ENCODE measurements at regions not wholly inside any gene's neighbourhood (a gene's known extent, or its start where the extent isn't known, plus 50 kb on each side); places are given as distances from the start of the nearest gene placed in this dataset.
A peak's percentile ranks its signal among the peaks of the same experiment; 100 is the strongest.
"Not testable (repeated sequence)": the region's sequence is repeated elsewhere in the genome, so short reads cannot be mapped to it uniquely, and the experiment has no call there.

DNA sequence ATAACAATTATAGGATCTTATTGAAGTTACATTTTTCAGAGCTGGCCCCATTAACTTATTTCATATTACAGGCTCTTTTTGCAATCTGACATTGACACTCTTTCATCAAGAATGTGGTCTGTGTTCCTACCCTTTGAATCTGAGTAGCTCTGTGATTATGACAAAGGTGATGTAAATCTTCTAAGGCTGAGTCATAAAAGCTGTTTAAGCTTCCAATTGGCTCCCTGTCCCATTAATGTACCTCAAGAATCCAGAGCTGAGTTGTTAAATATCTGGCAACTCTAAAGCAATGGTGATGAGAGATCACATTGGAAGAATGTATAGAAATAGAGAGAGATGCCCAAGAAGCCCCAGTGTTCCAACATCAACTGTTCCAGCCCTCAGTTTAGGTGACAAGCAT, 178.5 kb upstream of the DEPDC1 start:
- peak; percentile 21 for DNase-seq (ENCODE audit: low spot score)

DNA sequence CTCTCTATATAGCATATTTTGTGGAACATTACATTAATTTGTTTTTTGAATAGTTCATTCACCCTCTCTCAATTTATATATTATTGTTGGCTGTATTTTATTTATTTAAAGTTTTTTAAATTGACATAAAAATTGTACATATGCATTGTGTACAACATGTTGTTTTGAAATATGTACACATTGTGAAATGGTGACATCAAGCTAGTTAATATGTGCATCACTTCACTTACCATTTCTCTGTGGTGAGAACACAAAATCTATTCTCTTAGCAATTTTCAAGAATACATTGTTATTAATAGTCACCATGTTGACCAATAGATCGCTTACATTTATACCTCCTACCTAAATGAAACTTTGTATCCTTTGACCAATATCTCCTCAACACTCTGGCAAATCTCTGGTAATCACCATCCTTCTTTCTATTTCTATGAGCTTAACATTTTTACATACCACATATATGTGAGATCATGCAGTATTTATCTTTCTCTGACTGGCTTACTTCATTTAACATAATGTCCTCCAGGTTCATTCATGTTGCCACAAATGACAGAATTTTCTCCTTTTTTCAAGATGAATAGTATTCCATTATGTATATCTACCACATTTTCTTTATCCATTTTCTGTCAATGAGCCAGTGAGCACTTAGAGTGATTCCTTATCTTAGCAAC, 180.9 kb upstream of the DEPDC1 start:
- no peak for DNase-seq (ENCODE audit: low spot score)

- DNase-seq (ENCODE audit: low spot score) = no peak
These were observed 199.3 kb upstream of the DEPDC1 start for GRCh38 chr1:68696221-68696620.

- DNase-seq (ENCODE audit: low spot score) = no peak
These were observed 207.1 kb upstream of the DEPDC1 start for GRCh38 chr1:68703921-68704354.

GRCh38 chr1:68704800-68705443, 208.0 kb upstream of the DEPDC1 start:
- no peak for DNase-seq (ENCODE audit: low spot score)

DNA sequence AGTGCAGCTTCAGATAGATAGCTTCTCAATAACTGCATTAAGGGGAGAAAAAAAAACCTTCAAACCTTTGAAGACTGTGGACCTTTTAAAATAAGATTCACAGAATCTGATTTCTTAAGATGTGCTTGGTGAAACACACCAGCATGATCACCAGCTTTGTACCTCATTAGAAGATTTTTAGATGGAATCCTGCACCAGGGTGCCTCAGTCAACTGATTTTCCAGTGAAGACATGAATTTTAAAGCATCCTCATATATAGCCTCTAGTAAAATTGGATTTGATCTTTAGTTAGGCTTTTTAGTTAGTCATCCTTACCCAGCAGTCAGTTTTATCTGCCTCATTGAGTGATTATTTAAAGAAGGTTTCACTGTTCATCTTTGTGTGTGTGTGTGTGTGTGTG, 208.6 kb upstream of the DEPDC1 start:
- DNase-seq (ENCODE audit: low spot score) = no peak

DNA sequence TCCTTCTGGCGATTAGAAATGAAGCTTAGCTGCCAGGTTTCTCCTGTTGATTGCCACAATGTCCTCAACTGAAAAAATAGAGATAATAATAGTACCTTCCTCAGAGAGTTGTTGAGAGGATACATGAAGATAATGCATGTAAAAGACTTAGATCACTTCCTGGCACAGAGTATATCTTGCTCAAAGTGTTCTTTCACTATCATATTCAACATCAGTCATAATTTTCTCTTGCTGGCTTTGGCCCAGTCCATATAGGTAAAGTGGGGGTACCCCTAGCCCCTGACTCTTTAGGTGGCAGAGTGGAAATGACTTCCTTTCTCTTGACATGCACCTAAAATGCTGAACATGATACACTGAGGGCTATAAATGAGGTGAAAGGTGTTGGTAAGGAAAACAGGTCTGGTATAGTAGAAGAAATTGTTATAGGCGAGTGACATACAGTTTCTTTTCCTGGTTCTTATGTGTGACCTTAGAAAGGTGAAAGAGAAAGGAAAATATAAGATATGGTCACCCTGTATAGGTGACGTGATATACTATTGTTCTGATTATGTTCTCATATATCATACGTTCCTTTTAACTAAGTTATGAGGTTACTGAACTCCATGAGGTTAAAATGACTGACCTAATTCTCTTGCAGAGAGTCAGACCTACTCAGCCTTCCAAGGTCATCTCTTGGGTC, 209.9 kb upstream of the DEPDC1 start:
- DNase-seq (ENCODE audit: low spot score) = no peak

DNA sequence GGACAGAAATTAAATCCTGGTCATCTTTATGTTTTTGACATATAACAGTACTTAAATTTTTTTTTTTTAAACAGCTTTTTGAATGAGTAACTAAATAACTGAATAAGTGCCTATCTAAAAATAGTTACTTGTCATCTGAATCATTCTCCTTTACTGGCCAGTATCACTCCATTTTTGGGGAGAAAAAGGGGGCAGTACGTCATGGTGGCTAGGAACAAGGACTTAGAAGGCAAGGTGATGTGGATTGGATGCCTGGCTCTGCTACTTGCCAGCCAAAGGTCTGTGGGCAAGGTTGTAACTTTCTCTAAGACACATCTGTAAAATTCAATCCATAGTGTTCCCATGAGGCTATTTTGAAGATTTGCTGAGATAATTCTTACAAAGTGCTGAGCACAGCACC, 220.4 kb upstream of the DEPDC1 start:
- no peak for DNase-seq (ENCODE audit: low spot score)

DNA sequence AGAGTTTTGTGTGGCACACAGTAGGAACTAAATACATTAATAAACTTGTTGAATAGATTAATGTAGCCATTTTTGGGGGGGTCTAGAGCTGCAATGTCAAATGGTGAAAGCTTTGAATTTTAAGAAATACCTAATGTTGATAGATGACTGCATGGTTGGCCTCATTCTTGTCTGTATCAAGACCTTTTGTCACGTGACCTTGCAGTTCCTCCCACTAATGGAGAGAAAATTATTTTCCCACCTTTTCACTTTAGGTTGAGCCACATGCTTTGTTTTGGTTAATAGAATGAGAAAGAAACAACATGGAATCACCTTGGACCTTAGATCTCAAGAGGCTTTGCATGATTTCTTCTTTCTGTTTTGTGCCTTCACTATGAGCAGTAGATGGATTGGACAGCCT, 223.6 kb upstream of the DEPDC1 start:
- DNase-seq (ENCODE audit: low spot score) = no peak

GRCh38 chr1:68723791-68724190, 226.9 kb upstream of the DEPDC1 start:
- no peak for DNase-seq (ENCODE audit: low spot score)

DNA sequence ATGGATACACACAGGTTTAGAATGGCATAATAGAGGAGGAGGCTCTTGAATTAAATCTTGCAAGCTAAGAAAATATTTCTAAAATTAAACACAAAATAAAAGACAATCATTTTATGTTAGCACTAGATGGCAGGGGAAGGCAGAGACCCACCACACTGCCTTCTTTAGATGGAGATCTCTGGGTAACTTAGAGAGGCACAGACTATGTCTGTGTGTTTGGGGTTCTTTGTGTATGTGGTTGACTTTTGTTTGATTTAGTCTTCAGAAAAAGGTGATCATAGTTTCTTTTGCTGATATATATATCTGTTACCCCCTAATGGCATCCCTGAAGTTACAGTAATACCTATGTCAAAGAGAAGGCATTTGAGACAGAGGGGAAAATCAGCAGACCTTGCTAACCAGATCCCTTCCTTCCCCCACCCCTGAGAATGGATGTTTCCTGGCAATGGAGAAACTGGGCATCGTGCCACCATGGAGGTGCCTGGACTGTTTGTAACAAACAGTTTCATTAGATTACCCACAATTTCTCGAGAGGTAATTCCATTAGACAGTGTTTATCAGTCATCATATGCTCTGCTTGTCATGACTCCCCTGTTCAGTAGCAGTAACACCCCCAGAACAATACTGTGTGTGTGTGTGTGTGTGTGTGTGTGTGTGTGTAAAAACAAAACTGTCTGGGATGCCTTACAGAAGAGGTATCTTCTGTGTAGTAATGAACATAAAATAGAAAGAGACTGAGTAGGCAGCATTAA, 228.3 kb upstream of the DEPDC1 start:
- DNase-seq (ENCODE audit: low spot score) = no peak

DNA sequence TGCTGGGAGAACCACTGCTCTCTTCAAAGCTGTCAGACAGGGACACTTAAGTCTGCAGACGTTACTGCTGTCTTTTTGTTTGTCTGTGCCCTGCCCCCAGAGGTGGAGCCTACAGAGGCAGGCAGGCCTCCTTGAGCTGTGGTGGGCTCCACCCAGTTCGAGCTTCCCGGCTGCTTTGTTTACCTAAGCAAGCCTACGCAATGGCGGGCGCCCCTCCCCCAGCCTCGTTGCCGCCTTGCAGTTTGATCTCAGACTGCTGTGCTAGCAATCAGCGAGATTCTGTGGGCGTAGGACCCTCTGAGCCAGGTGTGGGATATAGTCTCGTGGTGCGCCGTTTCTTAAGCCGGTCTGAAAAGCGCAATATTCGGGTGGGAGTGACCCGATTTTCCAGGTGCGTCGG, 242.6 kb upstream of the DEPDC1 start:
- DNase-seq (ENCODE audit: low spot score) = not testable (repeated sequence)

- no peak for DNase-seq (ENCODE audit: low spot score)
These were observed 248.1 kb upstream of the DEPDC1 start for GRCh38 chr1:68745011-68745410.

GRCh38 chr1:68745451-68745850, 248.6 kb upstream of the DEPDC1 start:
- DNase-seq (ENCODE audit: low spot score) = no peak

DNA sequence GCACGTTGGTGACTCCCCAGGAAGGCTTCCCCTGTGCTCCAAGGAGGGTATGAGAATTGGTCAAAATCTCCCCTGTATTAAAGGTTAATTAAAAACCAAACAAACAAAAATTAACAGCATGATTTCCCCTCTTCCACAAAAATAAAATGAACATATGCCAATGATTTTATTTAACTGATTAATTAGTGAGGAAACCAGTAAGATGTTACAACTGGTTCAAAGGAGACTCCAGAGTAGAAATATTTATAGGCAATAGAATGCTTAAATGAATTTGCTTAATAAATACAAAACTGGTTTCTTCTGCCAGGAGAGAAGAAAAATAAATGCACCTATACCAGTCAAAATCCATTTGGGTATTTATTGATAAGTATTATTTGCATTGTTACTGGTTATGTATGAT, 249.5 kb upstream of the DEPDC1 start:
- DNase-seq (ENCODE audit: low spot score) = no peak

DNA sequence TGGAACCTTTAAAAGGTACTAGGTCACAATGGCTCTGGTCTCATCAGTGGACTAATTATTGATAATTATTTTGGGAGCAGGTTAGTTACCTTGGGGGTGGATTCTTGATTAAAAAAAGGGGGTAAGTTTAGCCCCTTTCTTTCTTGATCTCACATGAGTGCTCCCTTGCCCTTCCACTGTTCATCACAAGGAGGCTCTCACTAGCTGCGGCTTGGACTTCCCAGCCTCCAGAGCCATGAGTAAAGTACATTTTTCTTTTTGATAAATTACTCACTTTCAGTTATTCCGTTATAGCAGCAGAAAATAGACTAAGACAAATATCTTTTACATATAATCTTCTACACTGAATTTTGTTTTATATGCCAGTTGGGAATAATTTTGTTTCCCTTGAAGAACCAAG, 254.8 kb upstream of the DEPDC1 start:
- no peak for DNase-seq (ENCODE audit: low spot score)

GRCh38 chr1:68758666-68759209, 261.9 kb upstream of the DEPDC1 start:
- DNase-seq (ENCODE audit: low spot score) = no peak

DNA sequence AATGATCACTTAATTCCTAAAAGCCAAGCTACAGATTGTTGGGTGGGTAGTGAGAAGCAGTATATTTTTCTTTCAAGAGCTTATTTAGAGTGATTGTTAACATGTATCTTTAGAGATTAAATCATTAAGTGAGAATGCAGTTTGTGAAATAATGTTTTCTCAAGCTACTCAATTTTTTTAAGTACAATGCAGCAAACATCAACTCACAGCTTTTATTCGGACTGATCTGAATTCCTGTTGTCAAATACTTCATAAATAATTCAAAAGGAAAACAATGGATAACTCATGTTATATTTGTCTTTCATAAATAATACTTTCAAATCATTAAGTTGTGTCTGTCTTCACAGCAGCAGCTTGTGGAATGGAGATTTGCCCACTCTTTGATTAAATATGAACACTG, 271.1 kb upstream of the DEPDC1 start:
- no peak for DNase-seq (ENCODE audit: low spot score)

DNA sequence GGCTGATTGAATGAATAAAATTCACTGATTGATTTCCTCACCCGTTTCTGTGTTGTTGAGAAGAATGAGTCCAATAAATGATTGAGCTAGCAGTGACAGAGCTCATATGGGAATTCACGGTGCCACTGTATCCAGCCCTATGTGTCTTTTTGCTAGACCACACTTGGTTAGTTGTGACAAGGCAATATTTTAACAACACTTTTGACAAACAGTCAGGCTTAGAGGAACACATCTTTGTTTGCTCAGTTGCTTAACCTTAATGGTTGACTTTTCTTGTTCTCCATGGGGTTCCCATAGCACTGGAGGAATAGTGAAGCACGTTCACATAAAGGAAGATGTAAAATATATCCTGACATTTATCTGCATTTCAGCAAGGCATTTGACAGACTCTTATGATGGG, 273.9 kb upstream of the DEPDC1 start:
- DNase-seq (ENCODE audit: low spot score) = no peak

- DNase-seq (ENCODE audit: low spot score) = no peak
These were observed 281.0 kb upstream of the DEPDC1 start for GRCh38 chr1:68777851-68778250.

- not testable (repeated sequence) for DNase-seq (ENCODE audit: low spot score)
These were observed 283.0 kb upstream of the DEPDC1 start for GRCh38 chr1:68779841-68780240.

DNA sequence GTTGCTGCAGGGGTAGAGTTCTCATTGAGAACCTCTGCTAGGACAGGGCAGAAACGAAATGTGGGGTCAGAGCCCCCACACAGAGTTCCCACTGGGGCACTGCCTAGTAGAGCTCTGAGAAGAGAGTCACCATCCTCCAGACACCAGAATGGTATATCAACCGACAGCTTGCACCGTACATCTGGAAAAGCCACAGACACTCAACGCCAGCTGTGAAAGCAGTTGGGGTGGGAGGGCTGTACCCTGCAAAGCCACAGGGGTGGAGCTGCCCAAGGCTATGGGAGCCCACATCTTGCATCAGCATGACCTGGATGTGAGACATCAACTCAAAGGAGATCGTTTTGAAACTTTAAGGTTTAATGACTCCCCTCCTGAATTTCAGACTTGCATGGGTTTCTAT, 284.0 kb upstream of the DEPDC1 start:
- DNase-seq (ENCODE audit: low spot score) = no peak

All from A172 (cell line).